HepG2 (cell line): ENCODE measurements at regions not wholly inside any gene's neighbourhood (a gene's known extent, or its start where the extent isn't known, plus 50 kb on each side); places are given as distances from the start of the nearest gene placed in this dataset.
A peak's percentile ranks its signal among the peaks of the same experiment; 100 is the strongest.

Experiments used
- AGO2 ChIP-seq: fragments of 200-400 bp; formaldehyde crosslinking; optimal IDR thresholded peaks from 2 replicates; pipeline ENCODE3; 2017; ENCODE audit warnings: mild to moderate bottlenecking, low read depth, low read length, moderate library complexity
- ARNT2 ChIP-seq: sonication (generic); formaldehyde crosslinking; IDR thresholded peaks from 2 replicates; pipeline ENCODE4 v1.8.0; 2022; ENCODE audit warnings: mild to moderate bottlenecking, low read depth, missing genetic modification reagents, moderate library complexity
- ISL2 ChIP-seq: sonication (generic); formaldehyde crosslinking; IDR thresholded peaks from 2 replicates; pipeline ENCODE4 v1.5.0; 2020; ENCODE audit warnings: missing genetic modification reagents
- KDM5B ChIP-seq: sonication (generic); formaldehyde crosslinking; IDR thresholded peaks from 2 replicates; pipeline ENCODE4 v1.4.0; 2020; ENCODE audit warnings: missing genetic modification reagents, mild to moderate bottlenecking, borderline replicate concordance
- LCORL ChIP-seq, 2 experiments: fragments of 450-650 bp in 1 of 2; sonication (generic) in 1 of 2; formaldehyde crosslinking in 1 of 2; IDR thresholded peaks; 2 replicates each; pipeline versions ENCODE4 v1.5.0 to v1.6.1; 2017 to 2020; ENCODE audit warnings: antibody characterized with exemption in 1 of 2, missing genetic modification reagents in 1 of 2
- MTA1 ChIP-seq: sonication (generic); formaldehyde crosslinking; IDR thresholded peaks from 2 replicates; pipeline ENCODE4 v1.4.0; 2020; ENCODE audit warnings: missing genetic modification reagents, mild to moderate bottlenecking, borderline replicate concordance
- NFIC ChIP-seq: IDR thresholded peaks from 2 replicates; pipeline ENCODE4 v1.6.1; 2012; ENCODE audit warnings: mild to moderate bottlenecking, low read length, inconsistent platforms
- SETDB1 ChIP-seq: sonication (generic); formaldehyde crosslinking; IDR thresholded peaks from 2 replicates; pipeline ENCODE4 v1.5.1; 2020; ENCODE audit warnings: missing genetic modification reagents, mild to moderate bottlenecking, borderline replicate concordance
- SMYD3 ChIP-seq: sonication (generic); formaldehyde crosslinking; IDR thresholded peaks from 2 replicates; pipeline ENCODE4 v1.8.1; 2023; ENCODE audit warnings: mild to moderate bottlenecking, missing genetic modification reagents
- ZNF264 ChIP-seq: sonication (generic); formaldehyde crosslinking; IDR thresholded peaks from 2 replicates; pipeline ENCODE4 v1.4.0; 2020; ENCODE audit warnings: missing genetic modification reagents
- ZNF572 ChIP-seq: sonication (generic); formaldehyde crosslinking; IDR thresholded peaks from 2 replicates; pipeline ENCODE4 v1.5.1; 2020; ENCODE audit warnings: mild to moderate bottlenecking, missing genetic modification reagents
- ZNF781 ChIP-seq: sonication (generic); formaldehyde crosslinking; IDR thresholded peaks from 2 replicates; pipeline ENCODE4 v1.5.1; 2020; ENCODE audit warnings: borderline replicate concordance, mild to moderate bottlenecking, missing genetic modification reagents; ENCODE audit errors: not compliant biosample characterization
- TF ChIP-seq, protein P1 (sequence below): IDR thresholded peaks from 2 replicates; pipeline ENCODE4 v1.6.1; 2016; ENCODE audit warnings: missing genetic modification reagents, missing compliant biosample characterization
- TF ChIP-seq, protein P2 (sequence below): sonication (generic); formaldehyde crosslinking; IDR thresholded peaks from 2 replicates; pipeline ENCODE4; 2020; ENCODE audit warnings: missing genetic modification reagents, mild to moderate bottlenecking, borderline replicate concordance
- TF ChIP-seq, protein P3 (sequence below): sonication (generic); formaldehyde crosslinking; IDR thresholded peaks from 2 replicates; pipeline ENCODE4 v1.4.0; 2020; ENCODE audit warnings: mild to moderate bottlenecking, missing genetic modification reagents, borderline replicate concordance
- TF ChIP-seq, protein P4 (sequence below): sonication (generic); formaldehyde crosslinking; conservative IDR thresholded peaks from 2 replicates; pipeline ENCODE4 v1.8.0; 2022; ENCODE audit warnings: mild to moderate bottlenecking, moderate library complexity, missing genetic modification reagents
- TF ChIP-seq, protein P5 (sequence below): sonication (generic); formaldehyde crosslinking; IDR thresholded peaks from 2 replicates; pipeline ENCODE4 v1.4.0; 2020; ENCODE audit warnings: missing genetic modification reagents

DNA sequence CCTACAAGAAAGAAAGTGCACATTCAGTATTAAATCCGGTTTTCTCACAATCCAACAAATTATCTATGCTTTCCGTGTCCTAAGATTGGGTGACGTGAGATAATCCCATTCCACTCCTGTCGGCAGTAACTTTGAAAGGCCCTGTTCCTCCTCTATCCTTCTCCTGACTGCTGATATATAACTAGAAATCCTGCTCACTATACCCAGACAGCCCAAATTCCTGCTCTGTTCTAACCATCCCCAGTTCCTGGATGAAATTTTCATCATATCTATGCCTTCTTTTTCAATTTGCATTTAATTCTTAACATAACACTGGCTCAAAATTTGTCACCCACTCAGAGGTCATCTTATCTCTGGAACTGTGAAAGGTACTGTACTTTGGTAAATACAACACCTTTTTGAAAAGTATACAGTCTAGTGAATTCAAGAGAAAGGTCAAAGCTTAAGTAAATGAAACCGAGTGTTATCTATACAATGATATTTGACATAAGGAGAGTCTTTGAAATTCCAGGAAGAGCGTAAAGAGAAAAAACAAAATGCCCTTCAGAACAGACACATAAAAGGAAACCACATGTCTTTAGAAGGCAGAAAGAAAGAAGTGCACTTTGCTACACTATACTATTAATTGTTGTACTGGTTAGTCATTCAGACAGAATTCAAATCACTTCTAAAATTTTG is 200.5 kb upstream of the NEGR1 start (continued):
- TF ChIP-seq, protein P1, sequence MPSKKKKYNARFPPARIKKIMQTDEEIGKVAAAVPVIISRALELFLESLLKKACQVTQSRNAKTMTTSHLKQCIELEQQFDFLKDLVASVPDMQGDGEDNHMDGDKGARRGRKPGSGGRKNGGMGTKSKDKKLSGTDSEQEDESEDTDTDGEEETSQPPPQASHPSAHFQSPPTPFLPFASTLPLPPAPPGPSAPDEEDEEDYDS (CRISPR knock-in tag): no peak
- TF ChIP-seq, protein P2, sequence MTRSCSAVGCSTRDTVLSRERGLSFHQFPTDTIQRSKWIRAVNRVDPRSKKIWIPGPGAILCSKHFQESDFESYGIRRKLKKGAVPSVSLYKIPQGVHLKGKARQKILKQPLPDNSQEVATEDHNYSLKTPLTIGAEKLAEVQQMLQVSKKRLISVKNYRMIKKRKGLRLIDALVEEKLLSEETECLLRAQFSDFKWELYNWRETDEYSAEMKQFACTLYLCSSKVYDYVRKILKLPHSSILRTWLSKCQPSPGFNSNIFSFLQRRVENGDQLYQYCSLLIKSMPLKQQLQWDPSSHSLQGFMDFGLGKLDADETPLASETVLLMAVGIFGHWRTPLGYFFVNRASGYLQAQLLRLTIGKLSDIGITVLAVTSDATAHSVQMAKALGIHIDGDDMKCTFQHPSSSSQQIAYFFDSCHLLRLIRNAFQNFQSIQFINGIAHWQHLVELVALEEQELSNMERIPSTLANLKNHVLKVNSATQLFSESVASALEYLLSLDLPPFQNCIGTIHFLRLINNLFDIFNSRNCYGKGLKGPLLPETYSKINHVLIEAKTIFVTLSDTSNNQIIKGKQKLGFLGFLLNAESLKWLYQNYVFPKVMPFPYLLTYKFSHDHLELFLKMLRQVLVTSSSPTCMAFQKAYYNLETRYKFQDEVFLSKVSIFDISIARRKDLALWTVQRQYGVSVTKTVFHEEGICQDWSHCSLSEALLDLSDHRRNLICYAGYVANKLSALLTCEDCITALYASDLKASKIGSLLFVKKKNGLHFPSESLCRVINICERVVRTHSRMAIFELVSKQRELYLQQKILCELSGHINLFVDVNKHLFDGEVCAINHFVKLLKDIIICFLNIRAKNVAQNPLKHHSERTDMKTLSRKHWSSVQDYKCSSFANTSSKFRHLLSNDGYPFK (CRISPR knock-in tag): no peak
- TF ChIP-seq NFIC (peak; percentile 98), ZNF572 (CRISPR knock-in tag) (no peak), ISL2 (CRISPR knock-in tag) (peak; percentile 99), ZNF781 (CRISPR knock-in tag) (no peak), SMYD3 (0 out of 2 replicates have a peak, but pooled peaks have one; percentile 55), MTA1 (CRISPR knock-in tag) (no peak), AGO2 (no peak), ZNF264 (no peak; the same call in 1 of the 2 replicates), KDM5B (CRISPR knock-in tag) (no peak), SETDB1 (no peak), LCORL (IDR thresholded peaks at IDR 0.05) (peak; percentile 10; the same call in 1 of the 2 replicates), LCORL (CRISPR knock-in tag; IDR thresholded peaks at IDR 0.05) (peak; percentile 28; the same call in 1 of the 2 replicates), ARNT2 (CRISPR knock-in tag) (no peak)
- TF ChIP-seq, protein P3, sequence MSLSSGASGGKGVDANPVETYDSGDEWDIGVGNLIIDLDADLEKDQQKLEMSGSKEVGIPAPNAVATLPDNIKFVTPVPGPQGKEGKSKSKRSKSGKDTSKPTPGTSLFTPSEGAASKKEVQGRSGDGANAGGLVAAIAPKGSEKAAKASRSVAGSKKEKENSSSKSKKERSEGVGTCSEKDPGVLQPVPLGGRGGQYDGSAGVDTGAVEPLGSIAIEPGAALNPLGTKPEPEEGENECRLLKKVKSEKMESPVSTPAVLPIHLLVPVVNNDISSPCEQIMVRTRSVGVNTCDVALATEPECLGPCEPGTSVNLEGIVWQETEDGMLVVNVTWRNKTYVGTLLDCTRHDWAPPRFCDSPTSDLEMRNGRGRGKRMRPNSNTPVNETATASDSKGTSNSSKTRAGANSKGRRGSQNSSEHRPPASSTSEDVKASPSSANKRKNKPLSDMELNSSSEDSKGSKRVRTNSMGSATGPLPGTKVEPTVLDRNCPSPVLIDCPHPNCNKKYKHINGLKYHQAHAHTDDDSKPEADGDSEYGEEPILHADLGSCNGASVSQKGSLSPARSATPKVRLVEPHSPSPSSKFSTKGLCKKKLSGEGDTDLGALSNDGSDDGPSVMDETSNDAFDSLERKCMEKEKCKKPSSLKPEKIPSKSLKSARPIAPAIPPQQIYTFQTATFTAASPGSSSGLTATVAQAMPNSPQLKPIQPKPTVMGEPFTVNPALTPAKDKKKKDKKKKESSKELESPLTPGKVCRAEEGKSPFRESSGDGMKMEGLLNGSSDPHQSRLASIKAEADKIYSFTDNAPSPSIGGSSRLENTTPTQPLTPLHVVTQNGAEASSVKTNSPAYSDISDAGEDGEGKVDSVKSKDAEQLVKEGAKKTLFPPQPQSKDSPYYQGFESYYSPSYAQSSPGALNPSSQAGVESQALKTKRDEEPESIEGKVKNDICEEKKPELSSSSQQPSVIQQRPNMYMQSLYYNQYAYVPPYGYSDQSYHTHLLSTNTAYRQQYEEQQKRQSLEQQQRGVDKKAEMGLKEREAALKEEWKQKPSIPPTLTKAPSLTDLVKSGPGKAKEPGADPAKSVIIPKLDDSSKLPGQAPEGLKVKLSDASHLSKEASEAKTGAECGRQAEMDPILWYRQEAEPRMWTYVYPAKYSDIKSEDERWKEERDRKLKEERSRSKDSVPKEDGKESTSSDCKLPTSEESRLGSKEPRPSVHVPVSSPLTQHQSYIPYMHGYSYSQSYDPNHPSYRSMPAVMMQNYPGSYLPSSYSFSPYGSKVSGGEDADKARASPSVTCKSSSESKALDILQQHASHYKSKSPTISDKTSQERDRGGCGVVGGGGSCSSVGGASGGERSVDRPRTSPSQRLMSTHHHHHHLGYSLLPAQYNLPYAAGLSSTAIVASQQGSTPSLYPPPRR (CRISPR knock-in tag): peak; percentile 97
- TF ChIP-seq, protein P4, sequence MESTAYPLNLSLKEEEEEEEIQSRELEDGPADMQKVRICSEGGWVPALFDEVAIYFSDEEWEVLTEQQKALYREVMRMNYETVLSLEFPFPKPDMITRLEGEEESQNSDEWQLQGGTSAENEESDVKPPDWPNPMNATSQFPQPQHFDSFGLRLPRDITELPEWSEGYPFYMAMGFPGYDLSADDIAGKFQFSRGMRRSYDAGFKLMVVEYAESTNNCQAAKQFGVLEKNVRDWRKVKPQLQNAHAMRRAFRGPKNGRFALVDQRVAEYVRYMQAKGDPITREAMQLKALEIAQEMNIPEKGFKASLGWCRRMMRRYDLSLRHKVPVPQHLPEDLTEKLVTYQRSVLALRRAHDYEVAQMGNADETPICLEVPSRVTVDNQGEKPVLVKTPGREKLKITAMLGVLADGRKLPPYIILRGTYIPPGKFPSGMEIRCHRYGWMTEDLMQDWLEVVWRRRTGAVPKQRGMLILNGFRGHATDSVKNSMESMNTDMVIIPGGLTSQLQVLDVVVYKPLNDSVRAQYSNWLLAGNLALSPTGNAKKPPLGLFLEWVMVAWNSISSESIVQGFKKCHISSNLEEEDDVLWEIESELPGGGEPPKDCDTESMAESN (CRISPR knock-in tag): no peak
- TF ChIP-seq, protein P5, sequence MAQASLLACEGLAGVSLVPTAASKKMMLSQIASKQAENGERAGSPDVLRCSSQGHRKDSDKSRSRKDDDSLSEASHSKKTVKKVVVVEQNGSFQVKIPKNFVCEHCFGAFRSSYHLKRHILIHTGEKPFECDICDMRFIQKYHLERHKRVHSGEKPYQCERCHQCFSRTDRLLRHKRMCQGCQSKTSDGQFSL: no peak
